Neural progenitor cell (in vitro differentiated cells): ENCODE measurements at regions not wholly inside any gene's neighbourhood (a gene's known extent, or its start where the extent isn't known, plus 50 kb on each side); places are given as distances from the start of the nearest gene placed in this dataset.

ENCODE experiments used
- DNase-seq: peaks from one replicate; pipeline ENCODE4 v3.0.0-alpha.2; 2016; ENCODE audit warnings: low spot score
- H2AFZ ChIP-seq: fragments of 200-600 bp; sonication (generic); replicated peaks from 2 replicates; pipeline ENCODE4 v1.6.1; 2016; ENCODE audit warnings: antibody characterized with exemption
- H3F3A ChIP-seq: fragments of 200-600 bp; sonication (generic); 2 replicates; pipeline ENCODE4 v1.6.1; 2016; ENCODE audit warnings: antibody characterized with exemption, low read depth
- H3K27ac ChIP-seq: fragments of 200-600 bp; sonication (generic); 2 replicates; pipeline ENCODE4 v1.5.1; 2016; ENCODE audit warnings: mild to moderate bottlenecking
- H3K27me3 ChIP-seq: fragments of 200-600 bp; sonication (generic); 2 replicates; pipeline ENCODE4 v1.6.1; 2016; ENCODE audit warnings: mild to moderate bottlenecking, moderate library complexity
- H3K36me3 ChIP-seq: fragments of 200-600 bp; sonication (generic); 2 replicates; pipeline ENCODE4 v1.5.1; 2016
- H3K4me1 ChIP-seq: fragments of 200-600 bp; sonication (generic); 2 replicates; pipeline ENCODE4 v1.6.1; 2016; ENCODE audit warnings: mixed run types
- H3K4me2 ChIP-seq: fragments of 200-600 bp; sonication (generic); 2 replicates; pipeline ENCODE4 v1.6.1; 2016
- H3K4me3 ChIP-seq: fragments of 200-600 bp; sonication (generic); 2 replicates; pipeline ENCODE4 v1.5.1; 2016
- H3K79me2 ChIP-seq: fragments of 200-600 bp; sonication (generic); 2 replicates; pipeline ENCODE4 v1.6.1; 2016; ENCODE audit warnings: low read depth
- H3K9ac ChIP-seq: fragments of 200-600 bp; sonication (generic); 2 replicates; pipeline ENCODE4 v1.6.1; 2016
- H3K9me3 ChIP-seq: fragments of 200-600 bp; sonication (generic); 2 replicates; pipeline ENCODE4 v1.5.1; 2016; ENCODE audit warnings: low read depth
- H4K20me1 ChIP-seq: fragments of 200-600 bp; sonication (generic); 2 replicates; pipeline ENCODE4 v1.6.1; 2016; ENCODE audit warnings: low read depth
- H3K27ac Mint-ChIP-seq: 3 replicates; pipeline ENCODE4 v1.8.0; 2021; ENCODE audit warnings: mixed read lengths
- H3K27me3 Mint-ChIP-seq: 2 replicates; pipeline ENCODE4 v1.8.0; 2022; ENCODE audit warnings: low read depth, mild to moderate bottlenecking, inconsistent platforms, moderate library complexity, mixed read lengths; ENCODE audit not compliant: insufficient read depth
- H3K36me3 Mint-ChIP-seq: 3 replicates; pipeline ENCODE4 v1.8.0; 2021; ENCODE audit warnings: mixed read lengths
- H3K4me1 Mint-ChIP-seq: 3 replicates; pipeline ENCODE4 v1.8.0; 2021; ENCODE audit warnings: mixed read lengths
- H3K4me3 Mint-ChIP-seq: 3 replicates; pipeline ENCODE4 v1.8.0; 2021; ENCODE audit warnings: mild to moderate bottlenecking, moderate library complexity, mixed read lengths
- H3K9me3 Mint-ChIP-seq: 3 replicates; pipeline ENCODE4 v1.8.0; 2020; ENCODE audit warnings: mixed read lengths
- EZH2 ChIP-seq: fragments of 200-600 bp; sonication (generic); IDR thresholded peaks from 2 replicates; pipeline ENCODE4 v1.6.1; 2017; ENCODE audit warnings: antibody characterized with exemption, mild to moderate bottlenecking, moderate library complexity
- EZH2phosphoT487 ChIP-seq: fragments of 200-600 bp; sonication (generic); IDR thresholded peaks from 2 replicates; pipeline ENCODE4 v1.6.1; 2017; ENCODE audit warnings: antibody characterized with exemption
- TF ChIP-seq, protein P1 (sequence below): fragments of 200-600 bp; sonication (generic); IDR thresholded peaks from 2 replicates; pipeline ENCODE4 v1.5.1; 2017; ENCODE audit warnings: antibody characterized with exemption, mild to moderate bottlenecking

DNA sequence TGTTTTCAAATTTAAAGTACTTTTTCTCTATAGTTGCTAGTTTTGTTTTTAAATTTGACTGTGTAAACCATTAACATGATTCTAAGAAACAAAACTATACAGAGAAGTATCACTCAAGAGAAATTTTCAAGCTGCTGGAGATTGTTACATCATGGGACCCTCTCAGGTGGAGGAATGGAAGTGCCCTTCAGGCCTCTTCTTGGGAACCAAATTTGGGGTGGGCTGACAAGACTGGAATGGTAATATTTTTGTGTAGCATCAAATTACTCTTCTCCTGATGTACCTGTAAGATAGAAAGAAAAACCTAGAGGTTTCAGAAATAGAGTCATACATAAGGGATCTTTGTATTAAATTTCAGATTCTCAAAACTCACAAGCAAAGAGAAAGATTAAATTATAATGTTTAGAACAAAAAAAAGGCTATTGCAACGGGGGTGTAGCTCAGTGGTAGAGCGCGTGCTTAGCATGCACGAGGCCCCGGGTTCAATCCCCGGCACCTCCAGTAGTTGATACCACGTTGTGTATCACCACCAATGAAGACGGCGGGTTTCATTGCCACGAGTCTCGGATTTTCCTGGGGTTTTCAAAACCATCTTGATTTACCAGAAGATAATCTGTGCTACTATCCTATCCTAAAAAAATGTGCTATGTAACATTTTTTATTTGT, 193.7 kb downstream of the GPX5 start:
- Histone ChIP-seq H3K79me2 (no peaks in the 10 kb centered on the region), H4K20me1 (no peaks in the 10 kb centered on the region), H3K27ac (no peak overlapping the region), H3F3A (peaks cover 22% of the 10 kb centered on the region), H3K4me3 (no peak overlapping the region), H2AFZ (no peak overlapping the region), H3K9ac (no peak overlapping the region), H3K4me2 (peak overlapping the region; percentile 68), H3K4me1 (peaks cover 3% of the 10 kb centered on the region), H3K36me3 (no peaks in the 10 kb centered on the region), H3K27me3 (peaks cover 45% of the 10 kb centered on the region), H3K9me3 (no peaks in the 10 kb centered on the region)
- peaks cover 3% of the 10 kb centered on the region for H3K9me3 Mint-ChIP-seq
- H3K27me3 Mint-ChIP-seq: peaks cover 25% of the 10 kb centered on the region
- H3K36me3 Mint-ChIP-seq: no peaks in the 10 kb centered on the region
- DNase-seq: no peak
- no peak for TF ChIP-seq EZH2phosphoT487
- TF ChIP-seq, protein P1, sequence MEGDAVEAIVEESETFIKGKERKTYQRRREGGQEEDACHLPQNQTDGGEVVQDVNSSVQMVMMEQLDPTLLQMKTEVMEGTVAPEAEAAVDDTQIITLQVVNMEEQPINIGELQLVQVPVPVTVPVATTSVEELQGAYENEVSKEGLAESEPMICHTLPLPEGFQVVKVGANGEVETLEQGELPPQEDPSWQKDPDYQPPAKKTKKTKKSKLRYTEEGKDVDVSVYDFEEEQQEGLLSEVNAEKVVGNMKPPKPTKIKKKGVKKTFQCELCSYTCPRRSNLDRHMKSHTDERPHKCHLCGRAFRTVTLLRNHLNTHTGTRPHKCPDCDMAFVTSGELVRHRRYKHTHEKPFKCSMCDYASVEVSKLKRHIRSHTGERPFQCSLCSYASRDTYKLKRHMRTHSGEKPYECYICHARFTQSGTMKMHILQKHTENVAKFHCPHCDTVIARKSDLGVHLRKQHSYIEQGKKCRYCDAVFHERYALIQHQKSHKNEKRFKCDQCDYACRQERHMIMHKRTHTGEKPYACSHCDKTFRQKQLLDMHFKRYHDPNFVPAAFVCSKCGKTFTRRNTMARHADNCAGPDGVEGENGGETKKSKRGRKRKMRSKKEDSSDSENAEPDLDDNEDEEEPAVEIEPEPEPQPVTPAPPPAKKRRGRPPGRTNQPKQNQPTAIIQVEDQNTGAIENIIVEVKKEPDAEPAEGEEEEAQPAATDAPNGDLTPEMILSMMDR: no peak
- TF ChIP-seq EZH2: no peak
- H3K4me3 Mint-ChIP-seq: no peak overlapping the region
- H3K27ac Mint-ChIP-seq: no peak overlapping the region
- no peaks in the 10 kb centered on the region for H3K4me1 Mint-ChIP-seq

DNA sequence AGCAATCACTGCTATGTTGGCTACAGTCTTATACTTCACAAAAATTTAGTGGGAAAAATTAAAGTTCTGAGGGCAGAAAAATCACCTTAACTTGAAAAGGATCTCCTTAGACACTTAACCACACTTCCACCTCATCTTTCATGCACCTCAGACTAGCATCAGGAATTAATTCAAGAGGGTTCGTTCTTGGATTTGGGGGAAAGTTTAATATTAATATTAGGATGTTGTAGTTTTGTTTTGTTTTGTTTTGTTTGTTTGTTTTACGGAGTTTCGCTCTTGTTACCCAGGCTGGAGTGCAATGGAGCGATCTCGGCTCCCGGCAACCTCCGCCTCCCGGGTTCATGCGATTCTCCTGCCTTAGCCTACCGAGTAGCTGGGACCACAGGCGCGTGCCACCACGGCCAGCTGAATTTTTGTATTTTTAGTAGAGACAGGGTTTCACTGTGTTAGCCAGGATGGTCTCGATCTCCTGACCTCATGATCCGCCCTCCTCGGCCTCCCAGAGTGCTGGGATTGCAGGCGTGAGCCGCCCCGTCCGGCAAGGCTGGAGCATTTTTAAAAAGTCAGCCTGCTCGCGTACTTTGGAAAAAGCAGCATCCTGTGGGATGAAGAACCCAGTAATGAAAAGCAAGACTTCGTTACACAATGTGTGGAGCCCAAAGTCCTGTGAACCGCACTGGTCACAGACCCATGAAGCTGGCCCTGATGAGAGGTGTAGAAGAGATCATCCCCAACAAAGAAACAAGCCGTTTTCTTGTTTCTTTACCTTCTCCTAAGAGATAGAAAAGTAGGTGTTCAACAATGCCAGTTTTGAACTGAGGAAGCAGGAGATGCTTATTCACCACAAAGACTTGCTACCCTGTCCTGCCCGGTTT, 194.9 kb downstream of the GPX5 start:
- Histone ChIP-seq H2AFZ (peak overlapping the region; percentile 77), H3K79me2 (no peaks in the 10 kb centered on the region), H3K27me3 (peaks cover 53% of the 10 kb centered on the region), H3K9ac (no peak overlapping the region), H3K27ac (no peak overlapping the region), H3K9me3 (no peaks in the 10 kb centered on the region), H3K4me2 (peak overlapping the region; percentile 68), H3K4me3 (peak overlapping the region; percentile 37), H3K4me1 (peaks cover 3% of the 10 kb centered on the region), H3K36me3 (no peaks in the 10 kb centered on the region), H4K20me1 (no peaks in the 10 kb centered on the region), H3F3A (peaks cover 19% of the 10 kb centered on the region)
- H3K4me3 Mint-ChIP-seq: peak overlapping the region; percentile 48
- TF ChIP-seq, protein P1: no peak
- no peak for TF ChIP-seq EZH2phosphoT487
- TF ChIP-seq EZH2: peak; percentile 25
- DNase-seq: no peak
- H3K27me3 Mint-ChIP-seq: peaks cover 28% of the 10 kb centered on the region
- no peaks in the 10 kb centered on the region for H3K4me1 Mint-ChIP-seq
- H3K9me3 Mint-ChIP-seq: peaks cover 3% of the 10 kb centered on the region
- no peaks in the 10 kb centered on the region for H3K36me3 Mint-ChIP-seq
- H3K27ac Mint-ChIP-seq: no peak overlapping the region

DNA sequence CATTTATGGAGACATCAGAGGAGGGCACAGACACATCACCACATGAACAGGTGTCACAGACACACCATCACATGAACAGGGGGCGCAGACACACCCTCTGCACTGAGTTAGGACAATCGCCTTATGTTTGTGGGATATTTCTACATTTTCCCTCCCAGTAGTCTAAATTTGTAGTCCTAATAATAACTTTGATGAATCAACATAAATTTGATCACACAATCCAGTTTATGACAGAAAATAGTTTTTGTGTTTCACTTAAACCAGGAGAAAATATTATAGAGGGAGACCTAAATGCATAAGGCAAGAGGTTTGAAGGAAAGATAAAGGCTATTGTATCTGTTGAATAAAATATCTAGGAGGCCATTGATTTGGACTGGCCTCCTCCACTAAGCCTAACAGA, 195.7 kb downstream of the GPX5 start:
- Histone ChIP-seq H4K20me1 (no peaks in the 10 kb centered on the region), H3K36me3 (no peaks in the 10 kb centered on the region), H3K79me2 (no peaks in the 10 kb centered on the region), H3K4me3 (no peak overlapping the region), H3K4me1 (peaks cover 3% of the 10 kb centered on the region), H3K9me3 (no peaks in the 10 kb centered on the region), H3K9ac (no peak overlapping the region), H3K4me2 (no peak overlapping the region), H2AFZ (no peak overlapping the region), H3K27ac (no peak overlapping the region), H3K27me3 (peaks cover 61% of the 10 kb centered on the region), H3F3A (peaks cover 19% of the 10 kb centered on the region)
- Mint-ChIP-seq H3K27ac (no peak overlapping the region), H3K9me3 (peaks cover 3% of the 10 kb centered on the region), H3K27me3 (peaks cover 28% of the 10 kb centered on the region), H3K4me3 (peak overlapping the region; percentile 48), H3K4me1 (no peaks in the 10 kb centered on the region), H3K36me3 (no peaks in the 10 kb centered on the region)
- DNase-seq: no peak
- TF ChIP-seq EZH2 (no peak), EZH2phosphoT487 (no peak)
- TF ChIP-seq, protein P1: no peak
